Activated T-cell treated with anti-CD3 and anti-CD28 coated beads for 24 hours (primary cell): ENCODE measurements at regions not wholly inside any gene's neighbourhood (a gene's known extent, or its start where the extent isn't known, plus 50 kb on each side); places are given as distances from the start of the nearest gene placed in this dataset.

ENCODE experiments used
- DNase-seq: peaks from one replicate; pipeline ENCODE4 v3.0.0-alpha.2; 2020; ENCODE audit warnings: low read depth

GRCh38 chr2:67709835-67710234, 312.7 kb downstream of the ETAA1 start:
- DNase-seq, result no peak

DNA sequence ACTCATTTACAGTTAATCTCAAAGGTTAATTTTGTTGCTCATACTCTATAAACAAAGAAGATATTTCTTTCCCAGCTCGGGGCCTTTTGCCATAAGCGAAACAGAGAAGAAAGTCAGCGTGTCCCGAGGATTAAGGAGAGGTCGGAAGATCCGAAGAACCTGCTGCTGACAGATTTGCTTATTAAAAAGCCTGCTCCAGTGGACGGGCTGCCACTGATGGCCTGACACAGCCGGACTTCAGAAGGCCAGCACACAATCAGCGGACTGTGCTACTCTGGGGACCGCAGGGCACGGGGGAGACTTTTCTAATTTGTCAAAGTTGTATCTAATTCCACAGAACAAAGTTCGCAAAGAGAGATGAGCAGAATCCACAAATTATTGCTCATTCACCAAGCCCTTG, 315.4 kb downstream of the ETAA1 start:
- DNase-seq, result no peak

GRCh38 chr2:67713376-67713775, 316.2 kb downstream of the ETAA1 start:
- DNase-seq, result no peak

DNA sequence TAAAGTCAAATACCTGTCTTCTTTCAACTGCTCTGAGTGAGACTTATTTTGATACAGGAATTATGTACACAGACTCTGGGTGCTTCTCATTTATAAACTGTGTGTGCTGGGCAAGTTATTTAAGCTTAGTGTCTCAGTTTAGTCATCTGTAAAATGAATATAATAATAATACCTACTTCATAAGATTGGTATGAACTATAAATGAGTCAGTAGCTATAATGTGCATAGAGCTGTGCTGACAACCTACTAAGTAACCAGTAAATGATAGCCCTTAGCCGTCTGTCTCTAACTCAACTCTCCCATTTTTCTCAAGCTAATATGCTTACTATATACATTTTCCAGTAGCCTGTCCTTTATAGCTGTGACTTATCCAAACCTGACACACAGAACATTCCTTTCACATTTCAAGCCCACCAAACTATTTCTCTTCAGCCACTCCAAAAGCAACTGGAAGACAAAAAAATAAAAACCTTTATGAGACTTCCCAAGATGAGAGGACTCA, 319.8 kb downstream of the ETAA1 start:
- DNase-seq, result no peak

- no peak for DNase-seq
Observed at GRCh38 chr2:67717692-67718091, 320.6 kb downstream of the ETAA1 start.

DNA sequence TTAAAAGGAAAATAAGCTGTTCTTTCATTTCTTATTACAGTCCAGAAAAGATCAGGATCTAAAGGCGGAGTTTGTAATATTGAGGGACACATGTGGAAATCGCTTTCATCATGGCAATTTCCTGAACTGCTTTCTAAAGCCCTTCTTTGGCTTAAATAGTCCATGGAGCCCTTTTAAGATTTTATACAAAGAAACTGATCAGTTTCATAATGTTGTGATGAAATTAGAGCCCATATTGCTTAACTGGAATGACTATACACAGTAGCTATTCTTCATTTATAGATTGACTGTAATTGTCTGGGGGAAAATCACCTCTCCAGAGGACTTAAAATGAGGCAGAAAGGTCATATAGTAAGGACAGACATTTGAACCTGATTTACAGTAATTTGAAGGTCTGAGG, 322.2 kb downstream of the ETAA1 start:
- DNase-seq, result no peak

DNA sequence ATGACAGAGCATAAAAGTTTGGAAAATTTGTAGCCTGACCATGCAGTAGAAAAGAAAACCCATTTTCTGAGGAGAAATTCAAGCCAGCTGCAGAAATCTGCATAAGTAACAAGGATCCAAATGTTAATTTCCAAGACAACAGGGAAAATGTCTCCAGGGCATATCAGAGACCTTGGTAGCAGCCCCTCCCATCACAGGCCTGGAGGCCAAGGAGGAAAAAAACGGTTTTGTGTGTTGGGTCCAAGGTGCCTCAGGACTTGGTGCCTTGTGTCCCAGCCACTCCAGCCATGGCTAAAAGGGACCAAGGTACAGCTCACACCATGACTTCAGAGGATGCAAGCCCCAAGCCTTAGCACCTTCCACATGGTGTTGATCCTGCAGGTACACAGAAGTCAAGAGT, 324.4 kb downstream of the ETAA1 start:
- no peak for DNase-seq

- DNase-seq, result no peak
Observed at GRCh38 chr2:67724261-67724660, 327.1 kb downstream of the ETAA1 start.

DNA sequence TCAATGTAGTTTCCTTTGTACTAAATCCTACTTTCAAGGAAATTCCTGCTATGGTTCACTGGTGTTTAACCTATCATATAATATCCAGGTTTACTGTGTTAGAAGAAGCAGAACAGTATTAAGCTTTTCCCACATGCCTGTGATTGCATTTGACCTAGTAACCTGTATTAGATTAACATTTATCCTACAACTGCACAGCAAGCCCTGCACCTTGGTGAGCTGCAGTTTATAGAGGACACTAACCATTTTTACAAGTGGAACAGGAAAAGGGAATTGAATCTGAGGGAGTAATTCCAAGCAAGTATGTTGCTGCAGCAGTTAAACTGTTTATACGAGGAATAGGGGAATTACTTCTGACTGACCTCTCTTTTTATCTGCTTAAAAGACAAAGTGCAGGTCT, 328.6 kb downstream of the ETAA1 start:
- DNase-seq, result no peak

DNA sequence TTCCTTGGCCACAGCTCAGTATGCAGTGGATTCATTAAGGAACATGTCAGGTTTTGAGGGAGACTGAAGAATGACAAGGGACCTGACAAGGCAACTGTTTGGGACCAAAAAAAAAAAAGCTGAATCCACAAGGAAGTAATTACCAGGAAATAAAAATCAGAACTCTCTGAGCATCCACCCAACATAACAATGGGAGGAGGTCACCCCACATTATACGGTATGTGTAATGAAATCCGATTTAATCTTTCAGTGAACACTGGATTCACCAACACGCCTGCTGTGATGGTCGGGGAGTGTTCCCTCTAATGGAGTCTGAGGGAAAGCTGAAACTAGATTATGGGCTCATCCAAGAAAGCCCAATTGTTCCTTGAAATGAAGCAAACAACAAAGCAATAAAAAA, 329.3 kb downstream of the ETAA1 start:
- no peak for DNase-seq

GRCh38 chr2:67727131-67727530, 330.0 kb downstream of the ETAA1 start:
- no peak for DNase-seq

DNA sequence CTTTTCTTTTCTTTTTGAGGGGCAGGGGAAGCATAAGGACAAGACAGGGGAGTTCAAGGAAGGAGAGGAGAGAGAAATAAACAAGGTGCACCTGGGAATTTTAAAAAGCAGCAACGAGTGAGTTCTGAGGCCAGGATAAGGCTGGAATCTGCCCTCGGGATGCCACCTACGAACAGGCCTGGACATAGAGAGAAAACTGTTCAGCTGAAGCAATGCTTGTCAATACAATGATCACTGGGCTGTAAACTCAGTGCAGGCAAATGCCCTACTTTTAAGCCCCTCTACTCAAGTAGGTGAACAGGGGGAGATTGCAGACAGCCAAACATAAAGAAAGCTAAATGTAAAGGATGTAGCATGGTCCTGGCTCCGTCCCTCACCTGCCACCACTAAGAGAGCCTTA, 330.5 kb downstream of the ETAA1 start:
- DNase-seq, result no peak

DNA sequence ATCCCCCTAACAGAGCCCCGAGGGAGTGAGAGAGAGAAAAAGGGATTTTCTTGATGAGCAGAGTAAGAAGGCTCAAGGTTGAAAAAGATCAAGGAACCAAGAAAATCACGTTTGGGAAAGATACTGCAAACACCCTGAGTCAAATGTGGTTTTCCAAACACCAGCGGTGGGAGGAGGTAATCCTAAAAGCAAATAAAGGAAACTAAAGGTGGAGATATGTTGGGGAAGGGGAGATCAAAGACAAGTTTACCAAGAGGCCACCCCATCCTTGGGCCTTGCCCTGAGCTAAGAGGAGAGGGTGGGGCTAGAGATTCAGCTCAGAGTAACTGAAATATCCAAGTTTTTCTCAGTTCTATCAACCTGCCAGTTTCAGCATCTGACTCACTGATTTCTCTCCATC, 332.3 kb downstream of the ETAA1 start:
- no peak for DNase-seq

- DNase-seq, result no peak
Observed at GRCh38 chr2:67733517-67733916, 329.3 kb downstream of the C1D start.

GRCh38 chr2:67752199-67752598, 310.6 kb downstream of the C1D start:
- no peak for DNase-seq

GRCh38 chr2:67752969-67753368, 309.8 kb downstream of the C1D start:
- DNase-seq, result no peak

GRCh38 chr2:67755156-67755882, 307.5 kb downstream of the C1D start:
- no peak for DNase-seq

DNA sequence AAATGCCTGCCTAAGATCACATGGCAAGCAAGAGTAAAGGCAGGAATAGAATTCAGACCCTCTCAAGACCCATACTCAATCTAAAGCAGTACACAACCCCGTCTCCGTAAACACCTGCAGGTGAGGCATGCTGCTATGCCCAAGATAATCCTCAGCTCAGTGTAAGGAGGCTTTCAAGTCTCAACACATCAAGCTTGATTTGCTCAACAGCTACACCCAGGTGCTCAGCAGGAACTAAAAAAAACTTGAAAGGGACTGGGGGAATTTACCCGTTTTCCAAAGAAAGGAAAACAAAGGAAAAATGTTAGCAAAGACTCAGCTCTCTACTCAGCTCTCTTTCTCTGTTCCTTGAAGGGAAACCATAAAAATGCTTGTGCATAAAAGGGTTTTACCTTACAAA, 301.8 kb downstream of the C1D start:
- DNase-seq, result no peak

DNA sequence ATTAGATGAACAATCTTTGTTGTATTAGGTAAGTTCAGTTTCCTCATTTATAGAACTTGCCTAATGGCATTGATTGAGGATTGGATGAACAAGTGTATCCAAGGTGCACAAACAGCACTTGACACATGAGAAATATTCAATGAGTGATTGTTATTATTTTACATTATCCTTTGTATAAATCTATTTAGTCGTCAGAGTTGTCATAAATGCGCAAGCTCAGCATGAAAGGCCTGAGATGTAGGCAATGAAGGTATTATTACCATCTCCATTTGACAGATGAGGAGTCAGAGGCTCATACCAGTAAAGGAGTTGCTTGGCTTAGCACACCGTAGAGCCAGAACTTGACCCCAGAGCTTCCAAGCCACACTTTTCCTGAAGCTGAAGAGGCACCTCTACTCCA, 291.4 kb downstream of the C1D start:
- no peak for DNase-seq

GRCh38 chr2:67772216-67773170, 290.3 kb downstream of the C1D start:
- no peak for DNase-seq

DNA sequence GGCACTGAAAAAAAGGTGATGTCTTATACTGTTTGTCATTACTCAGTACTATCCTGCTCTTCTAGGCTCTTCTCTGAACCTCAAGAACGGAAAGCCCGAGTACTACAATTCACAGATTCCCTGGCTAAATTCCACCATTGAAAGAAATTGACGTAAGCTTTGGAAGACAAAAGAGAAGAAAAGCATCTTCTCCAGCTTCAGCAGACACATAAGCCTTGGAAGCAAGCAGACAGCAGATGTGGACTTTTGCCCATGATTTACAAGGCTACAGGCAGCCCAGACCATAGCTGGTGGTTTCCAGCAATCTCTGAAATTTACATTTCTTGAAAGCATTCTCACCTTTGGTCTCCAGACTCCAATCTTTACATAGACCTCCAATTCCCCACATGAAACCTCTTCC, 289.0 kb downstream of the C1D start:
- DNase-seq, result no peak

GRCh38 chr2:67776276-67776675, 286.5 kb downstream of the C1D start:
- no peak for DNase-seq

- no peak for DNase-seq
Observed at GRCh38 chr2:67777010-67777409, 285.8 kb downstream of the C1D start.
